ENCODE measurements at regions not wholly inside any gene's neighbourhood (a gene's known extent, or its start where the extent isn't known, plus 50 kb on each side); places are given as distances from the start of the nearest gene placed in this dataset.
"Not testable (repeated sequence)": the region's sequence is repeated elsewhere in the genome, so short reads cannot be mapped to it uniquely, and the experiment has no call there.

GRCh38 chr1:173300061-173301044 is 93.2 kb upstream of the TNFSF4 start:
- in situ Hi-C loops (cut with MboI; ENCODE audit: low sequenced_read_pairs): no loop called here

GRCh38 chr1:173301507-173301906 is 94.4 kb upstream of the TNFSF4 start:
- in situ Hi-C loops (cut with MboI; ENCODE audit: low sequenced_read_pairs): no loop called here

- in situ Hi-C loops (cut with MboI; ENCODE audit: low sequenced_read_pairs): no loop called here
Observed at GRCh38 chr1:173302366-173302765, 95.2 kb upstream of the TNFSF4 start.

GRCh38 chr1:173302890-173303829 is 96.0 kb upstream of the TNFSF4 start:
- in situ Hi-C loops (cut with MboI; ENCODE audit: low sequenced_read_pairs): no loop called here

GRCh38 chr1:173303984-173304383 is 96.9 kb upstream of the TNFSF4 start:
- in situ Hi-C loops (cut with MboI; ENCODE audit: low sequenced_read_pairs): no loop called here

- in situ Hi-C loops (cut with MboI; ENCODE audit: low sequenced_read_pairs): no loop called here
Observed at GRCh38 chr1:173304529-173305227, 97.5 kb upstream of the TNFSF4 start.

GRCh38 chr1:173307845-173308244 is 100.7 kb upstream of the TNFSF4 start:
- in situ Hi-C loops (cut with MboI; ENCODE audit: low sequenced_read_pairs): no loop called here

- in situ Hi-C loops (cut with MboI; ENCODE audit: low sequenced_read_pairs): no loop called here
Observed at GRCh38 chr1:173314656-173315055, 107.5 kb upstream of the TNFSF4 start.

- in situ Hi-C loops (cut with MboI; ENCODE audit: low sequenced_read_pairs): no loop called here
Observed at GRCh38 chr1:173315296-173315695, 108.2 kb upstream of the TNFSF4 start.

GRCh38 chr1:173318788-173319187 is 111.7 kb upstream of the TNFSF4 start:
- in situ Hi-C loops (cut with MboI; ENCODE audit: low sequenced_read_pairs): no loop called here

GRCh38 chr1:173324352-173324751 is 117.2 kb upstream of the TNFSF4 start:
- in situ Hi-C loops (cut with MboI; ENCODE audit: low sequenced_read_pairs): not testable (repeated sequence)

GRCh38 chr1:173327987-173328386 is 120.9 kb upstream of the TNFSF4 start:
- in situ Hi-C loops (cut with MboI; ENCODE audit: low sequenced_read_pairs): not testable (repeated sequence)

GRCh38 chr1:173328961-173329360 is 121.8 kb upstream of the TNFSF4 start:
- in situ Hi-C loops (cut with MboI; ENCODE audit: low sequenced_read_pairs): no loop called here

- in situ Hi-C loops (cut with MboI; ENCODE audit: low sequenced_read_pairs): no loop called here
Observed at GRCh38 chr1:173329726-173330125, 122.6 kb upstream of the TNFSF4 start.

- in situ Hi-C loops (cut with MboI; ENCODE audit: low sequenced_read_pairs): no loop called here
Observed at GRCh38 chr1:173330149-173330951, 123.2 kb upstream of the TNFSF4 start.

GRCh38 chr1:173330952-173331548 is 123.9 kb upstream of the TNFSF4 start:
- in situ Hi-C loops (cut with MboI; ENCODE audit: low sequenced_read_pairs): not testable (repeated sequence)

GRCh38 chr1:173332026-173332425 is 124.9 kb upstream of the TNFSF4 start:
- in situ Hi-C loops (cut with MboI; ENCODE audit: low sequenced_read_pairs): no loop called here

- in situ Hi-C loops (cut with MboI; ENCODE audit: low sequenced_read_pairs): no loop called here
Observed at GRCh38 chr1:173333581-173333980, 126.5 kb upstream of the TNFSF4 start.

GRCh38 chr1:173337126-173337525 is 130.0 kb upstream of the TNFSF4 start:
- in situ Hi-C loops (cut with MboI; ENCODE audit: low sequenced_read_pairs): no loop called here

GRCh38 chr1:173341307-173341706 is 134.2 kb upstream of the TNFSF4 start:
- in situ Hi-C loops (cut with MboI; ENCODE audit: low sequenced_read_pairs): no loop called here
